ENCODE measurements at regions not wholly inside any gene's neighbourhood (a gene's known extent, or its start where the extent isn't known, plus 50 kb on each side); places are given as distances from the start of the nearest gene placed in this dataset.

- TF ChIP-seq, protein P1, sequence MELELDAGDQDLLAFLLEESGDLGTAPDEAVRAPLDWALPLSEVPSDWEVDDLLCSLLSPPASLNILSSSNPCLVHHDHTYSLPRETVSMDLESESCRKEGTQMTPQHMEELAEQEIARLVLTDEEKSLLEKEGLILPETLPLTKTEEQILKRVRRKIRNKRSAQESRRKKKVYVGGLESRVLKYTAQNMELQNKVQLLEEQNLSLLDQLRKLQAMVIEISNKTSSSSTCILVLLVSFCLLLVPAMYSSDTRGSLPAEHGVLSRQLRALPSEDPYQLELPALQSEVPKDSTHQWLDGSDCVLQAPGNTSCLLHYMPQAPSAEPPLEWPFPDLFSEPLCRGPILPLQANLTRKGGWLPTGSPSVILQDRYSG (CRISPR knock-in tag; IDR thresholded peaks at IDR 0.05): no peak
- no peak for TF ChIP-seq ZNF720 (CRISPR knock-in tag; IDR thresholded peaks at IDR 0.05)
- no peak for TF ChIP-seq EZH2 (conservative IDR thresholded peaks at IDR 0.05; ENCODE audit: low read depth, low read length)
- no peak for TF ChIP-seq POLR2A (IDR thresholded peaks at IDR 0.05; ENCODE audit: insufficient read depth in 1 of 2, low read depth in 2 of 2, low read length in 2 of 2)
- no peak for TF ChIP-seq ZNF775 (CRISPR knock-in tag; IDR thresholded peaks at IDR 0.05; ENCODE audit: borderline replicate concordance)
- TF ChIP-seq CBX2 (IDR thresholded peaks at IDR 0.05; ENCODE audit: low read depth, low read length): no peak
- TF ChIP-seq CBX2 (CRISPR knock-in tag; IDR thresholded peaks at IDR 0.05; ENCODE audit: low read depth): no peak
- TF ChIP-seq XRCC5 (optimal IDR thresholded peaks at IDR 0.05; ENCODE audit: low read length): no peak
- TF ChIP-seq, protein P2, sequence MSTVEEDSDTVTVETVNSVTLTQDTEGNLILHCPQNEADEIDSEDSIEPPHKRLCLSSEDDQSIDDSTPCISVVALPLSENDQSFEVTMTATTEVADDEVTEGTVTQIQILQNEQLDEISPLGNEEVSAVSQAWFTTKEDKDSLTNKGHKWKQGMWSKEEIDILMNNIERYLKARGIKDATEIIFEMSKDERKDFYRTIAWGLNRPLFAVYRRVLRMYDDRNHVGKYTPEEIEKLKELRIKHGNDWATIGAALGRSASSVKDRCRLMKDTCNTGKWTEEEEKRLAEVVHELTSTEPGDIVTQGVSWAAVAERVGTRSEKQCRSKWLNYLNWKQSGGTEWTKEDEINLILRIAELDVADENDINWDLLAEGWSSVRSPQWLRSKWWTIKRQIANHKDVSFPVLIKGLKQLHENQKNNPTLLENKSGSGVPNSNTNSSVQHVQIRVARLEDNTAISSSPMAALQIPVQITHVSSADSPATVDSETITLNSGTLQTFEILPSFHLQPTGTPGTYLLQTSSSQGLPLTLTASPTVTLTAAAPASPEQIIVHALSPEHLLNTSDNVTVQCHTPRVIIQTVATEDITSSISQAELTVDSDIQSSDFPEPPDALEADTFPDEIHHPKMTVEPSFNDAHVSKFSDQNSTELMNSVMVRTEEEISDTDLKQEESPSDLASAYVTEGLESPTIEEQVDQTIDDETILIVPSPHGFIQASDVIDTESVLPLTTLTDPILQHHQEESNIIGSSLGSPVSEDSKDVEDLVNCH (CRISPR knock-in tag; IDR thresholded peaks at IDR 0.05): no peak
- TF ChIP-seq, protein P3, sequence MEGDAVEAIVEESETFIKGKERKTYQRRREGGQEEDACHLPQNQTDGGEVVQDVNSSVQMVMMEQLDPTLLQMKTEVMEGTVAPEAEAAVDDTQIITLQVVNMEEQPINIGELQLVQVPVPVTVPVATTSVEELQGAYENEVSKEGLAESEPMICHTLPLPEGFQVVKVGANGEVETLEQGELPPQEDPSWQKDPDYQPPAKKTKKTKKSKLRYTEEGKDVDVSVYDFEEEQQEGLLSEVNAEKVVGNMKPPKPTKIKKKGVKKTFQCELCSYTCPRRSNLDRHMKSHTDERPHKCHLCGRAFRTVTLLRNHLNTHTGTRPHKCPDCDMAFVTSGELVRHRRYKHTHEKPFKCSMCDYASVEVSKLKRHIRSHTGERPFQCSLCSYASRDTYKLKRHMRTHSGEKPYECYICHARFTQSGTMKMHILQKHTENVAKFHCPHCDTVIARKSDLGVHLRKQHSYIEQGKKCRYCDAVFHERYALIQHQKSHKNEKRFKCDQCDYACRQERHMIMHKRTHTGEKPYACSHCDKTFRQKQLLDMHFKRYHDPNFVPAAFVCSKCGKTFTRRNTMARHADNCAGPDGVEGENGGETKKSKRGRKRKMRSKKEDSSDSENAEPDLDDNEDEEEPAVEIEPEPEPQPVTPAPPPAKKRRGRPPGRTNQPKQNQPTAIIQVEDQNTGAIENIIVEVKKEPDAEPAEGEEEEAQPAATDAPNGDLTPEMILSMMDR (CRISPR knock-in tag; IDR thresholded peaks at IDR 0.05): no peak
- no peak for TF ChIP-seq KDM5B (CRISPR knock-in tag; IDR thresholded peaks at IDR 0.05; ENCODE audit: borderline replicate concordance)
Measured at GRCh38 chr14:65279958-65280357, 132.6 kb upstream of the FUT8 start.
